ENCODE measurements at regions not wholly inside any gene's neighbourhood (a gene's known extent, or its start where the extent isn't known, plus 50 kb on each side); places are given as distances from the start of the nearest gene placed in this dataset.
"Not testable (repeated sequence)": the region's sequence is repeated elsewhere in the genome, so short reads cannot be mapped to it uniquely, and the experiment has no call there.

DNA sequence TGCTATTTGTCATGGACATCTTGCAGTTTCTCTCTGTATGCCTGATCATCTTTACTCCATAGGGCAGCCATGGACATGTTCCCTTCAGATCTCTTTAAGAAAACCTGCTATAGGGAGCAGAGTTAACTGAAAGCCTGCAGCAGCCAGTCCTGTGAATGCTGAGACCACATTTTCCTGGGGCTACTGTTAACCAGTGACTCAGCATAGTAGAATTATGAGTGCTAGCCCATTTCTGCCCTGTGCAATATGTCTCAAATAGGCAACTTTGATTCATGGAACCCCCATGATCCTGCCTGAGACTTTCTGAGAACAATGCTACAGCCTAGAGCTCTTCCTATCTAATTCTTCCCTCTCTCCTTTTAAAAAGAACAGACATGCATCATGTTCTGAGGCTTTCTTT lies 624.2 kb downstream of the CHSY3 start:
- TF ChIP-seq, protein P1, sequence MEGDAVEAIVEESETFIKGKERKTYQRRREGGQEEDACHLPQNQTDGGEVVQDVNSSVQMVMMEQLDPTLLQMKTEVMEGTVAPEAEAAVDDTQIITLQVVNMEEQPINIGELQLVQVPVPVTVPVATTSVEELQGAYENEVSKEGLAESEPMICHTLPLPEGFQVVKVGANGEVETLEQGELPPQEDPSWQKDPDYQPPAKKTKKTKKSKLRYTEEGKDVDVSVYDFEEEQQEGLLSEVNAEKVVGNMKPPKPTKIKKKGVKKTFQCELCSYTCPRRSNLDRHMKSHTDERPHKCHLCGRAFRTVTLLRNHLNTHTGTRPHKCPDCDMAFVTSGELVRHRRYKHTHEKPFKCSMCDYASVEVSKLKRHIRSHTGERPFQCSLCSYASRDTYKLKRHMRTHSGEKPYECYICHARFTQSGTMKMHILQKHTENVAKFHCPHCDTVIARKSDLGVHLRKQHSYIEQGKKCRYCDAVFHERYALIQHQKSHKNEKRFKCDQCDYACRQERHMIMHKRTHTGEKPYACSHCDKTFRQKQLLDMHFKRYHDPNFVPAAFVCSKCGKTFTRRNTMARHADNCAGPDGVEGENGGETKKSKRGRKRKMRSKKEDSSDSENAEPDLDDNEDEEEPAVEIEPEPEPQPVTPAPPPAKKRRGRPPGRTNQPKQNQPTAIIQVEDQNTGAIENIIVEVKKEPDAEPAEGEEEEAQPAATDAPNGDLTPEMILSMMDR (IDR thresholded peaks at IDR 0.05; ENCODE audit: insufficient read depth, low read depth, low read length, missing control alignments), result no peak
- DNase-seq (ENCODE audit: low read depth), result peak; percentile 94
- no peak overlapping the region for H3K4me3 ChIP-seq (ENCODE audit: low read length)

DNA sequence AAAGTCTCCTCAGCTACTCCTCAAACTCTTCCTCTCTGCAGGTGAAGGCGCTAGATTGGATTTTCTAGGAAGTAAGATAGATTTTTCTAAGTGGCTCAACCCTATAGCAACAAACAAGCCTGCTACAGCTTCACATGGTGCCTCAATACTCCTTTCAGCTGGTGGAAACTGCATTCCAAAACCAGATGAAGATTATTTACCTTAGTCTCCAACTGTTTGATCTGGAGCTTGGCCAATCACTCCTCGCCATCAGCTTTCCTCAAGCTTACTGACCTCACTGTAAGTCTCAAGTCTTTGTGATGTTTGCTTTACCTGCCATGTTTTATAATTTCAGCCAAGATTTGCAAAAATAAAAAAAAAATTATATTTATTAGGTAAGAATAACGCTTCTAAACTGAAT lies 622.4 kb downstream of the CHSY3 start:
- H3K4me3 ChIP-seq (ENCODE audit: low read length), result no peak overlapping the region
- DNase-seq (ENCODE audit: low read depth), result no peak
- TF ChIP-seq, protein P1 (IDR thresholded peaks at IDR 0.05; ENCODE audit: insufficient read depth, low read depth, low read length, missing control alignments), result no peak

DNA sequence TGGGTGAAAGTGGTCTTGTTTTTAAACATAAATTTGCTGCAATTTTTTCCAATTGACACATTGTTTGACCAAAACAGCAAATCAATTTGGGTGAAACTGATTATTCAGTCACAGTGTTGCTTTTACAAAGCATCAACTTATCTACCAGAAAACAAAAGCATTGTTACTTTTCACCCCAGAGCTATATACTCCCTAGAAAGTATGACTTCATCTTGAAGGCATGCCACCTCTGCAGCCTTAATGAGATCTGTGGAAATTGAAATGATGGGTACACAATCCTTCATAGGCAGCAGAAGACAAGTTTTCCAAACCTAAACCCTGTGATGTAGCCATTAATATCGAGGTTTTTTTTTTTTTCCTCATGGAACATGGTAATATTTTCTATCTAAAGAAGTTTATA lies 615.9 kb downstream of the CHSY3 start:
- peak; percentile 88 for DNase-seq (ENCODE audit: low read depth)
- H3K4me3 ChIP-seq (ENCODE audit: low read length), result no peak overlapping the region
- TF ChIP-seq, protein P1 (IDR thresholded peaks at IDR 0.05; ENCODE audit: insufficient read depth, low read depth, low read length, missing control alignments), result no peak

DNA sequence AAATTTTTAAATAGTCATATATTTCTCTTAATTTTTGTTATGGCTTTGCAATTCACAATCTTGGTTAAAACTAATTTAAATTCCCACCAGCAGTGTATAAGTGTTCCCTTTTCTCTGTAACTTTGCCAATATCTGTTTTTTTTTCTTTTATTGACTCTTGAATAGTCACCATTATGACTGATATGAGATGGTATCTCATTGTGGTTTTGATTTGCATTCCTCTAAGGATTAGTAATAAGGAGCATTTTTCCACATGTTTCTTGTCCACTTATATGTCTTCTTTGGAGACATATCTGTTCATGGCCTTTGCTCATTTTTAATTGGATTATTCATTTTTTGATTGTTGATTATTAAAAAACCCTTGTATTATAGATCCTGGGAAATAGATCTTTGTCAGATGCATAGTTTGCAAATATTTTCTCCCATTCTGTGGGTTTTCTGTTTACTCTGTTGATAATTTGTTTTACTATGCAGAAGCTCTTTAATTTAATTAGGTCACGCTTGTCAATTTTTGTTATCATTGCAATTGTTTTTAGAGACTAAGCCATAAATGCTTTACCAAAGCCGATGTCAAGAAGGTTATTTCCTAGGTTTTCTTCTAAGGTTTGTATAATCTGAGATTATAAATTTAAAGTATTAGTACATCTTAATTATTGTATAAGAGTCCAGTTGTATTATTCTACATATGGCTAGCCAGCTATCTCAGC lies 610.9 kb downstream of the CHSY3 start:
- no peak overlapping the region for H3K4me3 ChIP-seq (ENCODE audit: low read length)
- TF ChIP-seq, protein P1 (IDR thresholded peaks at IDR 0.05; ENCODE audit: insufficient read depth, low read depth, low read length, missing control alignments), result no peak
- peak; percentile 82 for DNase-seq (ENCODE audit: low read depth)

DNA sequence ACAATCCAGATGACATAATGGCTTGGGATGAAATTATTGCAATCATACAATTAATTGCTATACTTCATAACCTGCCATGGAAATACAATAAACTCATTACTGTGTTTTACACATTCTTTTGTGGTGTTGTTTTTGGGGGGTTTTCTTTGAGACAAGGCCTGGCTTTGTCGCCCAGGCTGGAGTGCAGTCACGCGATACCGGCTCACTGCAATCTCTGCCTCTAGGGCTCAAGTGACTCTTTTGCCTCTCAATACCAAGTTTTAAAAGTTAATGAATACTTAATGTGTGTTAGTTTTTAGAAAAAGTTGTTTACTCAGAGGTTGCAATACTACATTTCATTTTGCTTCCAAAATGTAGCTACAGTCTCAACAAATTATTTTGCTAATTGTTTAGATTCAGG lies 598.4 kb downstream of the CHSY3 start:
- TF ChIP-seq, protein P1 (IDR thresholded peaks at IDR 0.05; ENCODE audit: insufficient read depth, low read depth, low read length, missing control alignments), result no peak
- no peak for DNase-seq (ENCODE audit: low read depth)
- no peak overlapping the region for H3K4me3 ChIP-seq (ENCODE audit: low read length)

DNA sequence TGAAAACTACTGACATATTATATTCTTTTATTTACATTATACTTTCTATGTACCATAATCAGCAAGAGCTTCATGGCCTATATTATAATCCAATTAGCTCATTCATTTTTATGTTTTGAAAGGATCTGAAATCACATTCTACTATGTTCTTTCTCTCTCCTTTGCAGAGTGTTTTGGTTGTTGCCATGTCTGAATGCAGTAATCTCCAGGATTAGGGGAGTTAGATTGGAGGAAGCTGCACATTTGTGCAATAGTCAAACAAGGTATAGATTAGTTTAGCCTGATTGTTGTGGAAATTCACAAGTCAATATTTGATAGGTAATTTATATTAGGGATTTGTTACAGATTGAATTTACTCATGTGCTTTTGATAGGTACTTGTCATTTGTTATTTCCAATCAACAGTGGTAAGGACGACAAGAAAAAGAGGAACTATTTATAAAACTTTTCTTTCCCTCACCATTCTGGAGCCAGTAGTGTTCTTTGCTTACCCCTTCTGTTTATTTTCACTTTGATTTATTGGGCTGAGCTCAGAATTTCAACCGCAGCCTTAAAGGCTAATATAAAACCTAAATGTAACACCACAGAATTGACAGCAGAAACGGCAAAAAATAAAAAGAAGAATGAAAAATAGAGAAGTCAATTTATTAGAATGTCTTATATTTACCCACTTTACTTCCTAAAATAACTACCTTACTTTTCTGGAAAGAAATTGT lies 597.0 kb downstream of the CHSY3 start:
- DNase-seq (ENCODE audit: low read depth), result no peak
- H3K4me3 ChIP-seq (ENCODE audit: low read length), result no peak overlapping the region
- TF ChIP-seq, protein P1 (IDR thresholded peaks at IDR 0.05; ENCODE audit: insufficient read depth, low read depth, low read length, missing control alignments), result no peak

DNA sequence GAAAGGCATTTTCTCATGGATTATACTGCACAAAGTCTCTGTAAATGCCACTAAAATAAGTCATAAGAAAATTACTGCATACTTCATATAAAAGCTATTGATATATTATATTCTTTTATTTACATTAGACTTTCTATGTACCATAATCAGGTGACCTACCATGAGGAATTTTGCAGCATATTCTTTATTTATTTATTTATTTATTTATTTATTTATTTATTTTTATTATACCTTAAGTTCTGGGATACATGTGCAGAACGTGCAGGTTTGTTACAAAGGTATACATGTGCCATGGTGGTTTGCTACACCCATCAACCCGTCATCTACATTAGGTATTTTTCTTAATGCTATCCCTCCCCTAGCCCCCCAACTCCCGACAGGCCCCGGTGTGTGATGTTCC lies 596.2 kb downstream of the CHSY3 start:
- H3K4me3 ChIP-seq (ENCODE audit: low read length); DNase-seq (ENCODE audit: low read depth): not testable (repeated sequence)

Measured in epithelial cell of esophagus (primary cell).